ENCODE measurements at regions not wholly inside any gene's neighbourhood (a gene's known extent, or its start where the extent isn't known, plus 50 kb on each side); places are given as distances from the start of the nearest gene placed in this dataset.

DNA sequence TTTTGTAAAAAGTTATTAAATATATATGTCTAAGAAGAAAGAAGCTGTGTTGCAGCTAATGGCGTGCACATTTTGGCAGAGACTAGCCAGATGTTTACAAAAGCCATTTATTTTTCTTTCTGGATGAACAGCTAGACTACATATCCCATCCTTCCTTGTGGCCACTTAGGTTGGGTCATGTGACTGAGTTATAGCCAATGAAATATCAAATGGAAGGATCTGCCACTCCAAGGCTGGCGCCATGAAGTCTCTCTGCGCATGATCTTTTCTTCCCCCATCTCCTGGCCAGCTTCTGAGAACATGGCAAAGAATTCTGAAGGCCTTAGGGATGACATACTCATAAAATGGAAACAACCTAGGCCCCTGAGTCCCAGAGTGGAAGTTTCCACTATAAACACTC is 244.2 kb upstream of the DAB2 start:
- no peak for TF ChIP-seq CTCF (IDR thresholded peaks at IDR 0.05; ENCODE audit: low read depth, low read length)
- no peak overlapping the region for H3K27ac ChIP-seq (ENCODE audit: low read depth, low read length)
- CTCF ChIA-PET = no interaction called here
- no peak for DNase-seq (ENCODE audit: low read depth, low spot score)
- no peak overlapping the region for H3K4me3 ChIP-seq (ENCODE audit: low read depth, low read length)
- H3K9me3 ChIP-seq (ENCODE audit: control insufficient read depth, insufficient read depth, low read length) = peaks cover 8% of the 10 kb centered on the region; the same call in 1 of the 2 replicates
- POLR2A ChIA-PET = no interaction called here
- no peaks in the 10 kb centered on the region for H3K27me3 ChIP-seq (ENCODE audit: control insufficient read depth, insufficient read depth, low read length)

- DNase-seq (ENCODE audit: low read depth, low spot score) = no peak
- Histone ChIP-seq H3K4me3 (ENCODE audit: low read depth, low read length) (no peak overlapping the region), H3K9me3 (ENCODE audit: control insufficient read depth, insufficient read depth, low read length) (peaks cover 8% of the 10 kb centered on the region; the same call in 1 of the 2 replicates), H3K27me3 (ENCODE audit: control insufficient read depth, insufficient read depth, low read length) (no peaks in the 10 kb centered on the region), H3K27ac (ENCODE audit: low read depth, low read length) (no peak overlapping the region)
- ChIA-PET POLR2A (no interaction called here), CTCF (no interaction called here)
- TF ChIP-seq CTCF (IDR thresholded peaks at IDR 0.05; ENCODE audit: low read depth, low read length) = no peak
Observed at GRCh38 chr5:39665328-39665727, 240.5 kb upstream of the DAB2 start.

DNA sequence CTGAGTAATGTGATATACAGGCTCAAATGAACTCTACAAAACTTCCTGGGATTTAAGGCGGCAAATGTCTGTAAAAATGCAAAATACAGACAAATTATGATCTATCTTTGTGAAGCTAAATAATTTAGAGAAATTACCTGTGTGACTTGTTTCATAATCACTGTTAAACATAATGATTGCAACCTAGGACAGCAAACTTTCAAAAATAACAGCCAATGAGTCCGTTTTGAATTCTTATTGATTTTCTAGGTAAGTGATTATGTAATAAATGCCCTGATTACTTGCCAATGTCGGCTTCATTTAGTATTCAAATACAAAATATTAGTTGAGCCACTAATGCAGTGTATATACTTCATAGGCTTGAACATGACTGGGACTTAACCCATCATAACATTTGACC is 238.2 kb upstream of the DAB2 start:
- ChIA-PET POLR2A (no interaction called here), CTCF (no interaction called here)
- no peak for DNase-seq (ENCODE audit: low read depth, low spot score)

GRCh38 chr5:39661026-39661779 is 236.4 kb upstream of the DAB2 start:
- H3K27me3 ChIP-seq (ENCODE audit: control insufficient read depth, insufficient read depth, low read length) = no peaks in the 10 kb centered on the region
- H3K9me3 ChIP-seq (ENCODE audit: control insufficient read depth, insufficient read depth, low read length) = peaks cover 8% of the 10 kb centered on the region; the same call in 1 of the 2 replicates
- H3K4me3 ChIP-seq (ENCODE audit: low read depth, low read length) = no peak overlapping the region
- DNase-seq (ENCODE audit: low read depth, low spot score) = no peak
- CTCF ChIA-PET = no interaction called here
- POLR2A ChIA-PET = no interaction called here
- no peak for TF ChIP-seq CTCF (IDR thresholded peaks at IDR 0.05; ENCODE audit: low read depth, low read length)
- H3K27ac ChIP-seq (ENCODE audit: low read depth, low read length) = no peak overlapping the region

More for the DNA sequence above, 238.2 kb upstream of the DAB2 start:
- Histone ChIP-seq H3K27me3 (ENCODE audit: control insufficient read depth, insufficient read depth, low read length) (no peaks in the 10 kb centered on the region), H3K4me3 (ENCODE audit: low read depth, low read length) (no peak overlapping the region), H3K27ac (ENCODE audit: low read depth, low read length) (no peak overlapping the region), H3K9me3 (ENCODE audit: control insufficient read depth, insufficient read depth, low read length) (peaks cover 8% of the 10 kb centered on the region; the same call in 1 of the 2 replicates)
- TF ChIP-seq CTCF (IDR thresholded peaks at IDR 0.05; ENCODE audit: low read depth, low read length) = no peak

DNA sequence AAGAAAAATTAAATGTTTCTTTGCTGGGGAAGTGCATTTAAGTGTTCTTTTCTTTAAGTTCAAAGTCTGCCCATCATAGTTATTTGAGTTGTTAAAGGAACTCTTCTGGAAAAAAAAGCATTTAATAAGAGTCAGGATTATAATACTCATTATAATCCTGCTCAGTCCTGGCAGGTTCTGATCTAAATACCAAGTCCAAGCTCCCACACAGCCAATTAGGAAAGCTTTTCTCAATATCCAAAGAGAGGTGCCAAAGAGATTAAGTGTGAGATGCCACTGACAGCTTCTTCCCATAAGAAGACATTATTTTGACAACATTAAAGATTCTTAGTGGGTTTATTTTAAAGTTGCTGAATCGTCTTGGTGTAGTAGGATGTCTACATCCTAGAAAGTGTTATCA is 235.2 kb upstream of the DAB2 start:
- POLR2A ChIA-PET = no interaction called here
- CTCF ChIA-PET = no interaction called here
- no peak for DNase-seq (ENCODE audit: low read depth, low spot score)

More for the DNA sequence above, 235.2 kb upstream of the DAB2 start:
- TF ChIP-seq CTCF (IDR thresholded peaks at IDR 0.05; ENCODE audit: low read depth, low read length) = no peak
- Histone ChIP-seq H3K9me3 (ENCODE audit: control insufficient read depth, insufficient read depth, low read length) (peaks cover 1% of the 10 kb centered on the region; the same call in 1 of the 2 replicates), H3K27me3 (ENCODE audit: control insufficient read depth, insufficient read depth, low read length) (no peaks in the 10 kb centered on the region), H3K4me3 (ENCODE audit: low read depth, low read length) (no peak overlapping the region), H3K27ac (ENCODE audit: low read depth, low read length) (no peak overlapping the region)

Measured in AG04450 (cell line).